D341Med (cell line): ENCODE measurements at regions not wholly inside any gene's neighbourhood (a gene's known extent, or its start where the extent isn't known, plus 50 kb on each side); places are given as distances from the start of the nearest gene placed in this dataset.

Source experiments
- DNase-seq: peaks from one replicate; pipeline ENCODE4 v3.0.0; 2012; ENCODE audit warnings: low spot score

GRCh38 chr22:25366876-25367466 lies 147.5 kb downstream of the CRYBB2 start:
- no peak for DNase-seq

GRCh38 chr22:25367756-25368155 lies 148.3 kb downstream of the CRYBB2 start:
- DNase-seq: no peak

DNA sequence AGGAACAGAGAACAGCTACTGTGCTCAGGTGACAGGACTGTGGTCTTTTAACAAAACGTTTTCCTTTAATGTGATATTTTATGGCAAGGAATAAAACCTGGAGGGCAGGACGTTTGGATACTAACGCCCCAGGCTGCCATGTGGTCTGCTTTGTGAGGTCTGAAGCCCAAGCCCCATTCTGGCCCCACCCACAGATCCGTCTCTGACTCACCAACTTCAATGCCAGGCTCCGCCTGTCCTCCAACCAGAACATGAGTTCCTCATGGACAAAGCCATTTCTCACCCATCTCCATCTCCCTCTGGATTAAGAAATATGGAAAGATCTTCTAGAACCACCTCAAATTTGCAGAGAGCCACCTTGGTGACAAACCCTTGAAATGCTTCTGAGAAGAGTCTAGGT lies 148.8 kb downstream of the CRYBB2 start:
- no peak for DNase-seq

GRCh38 chr22:25369041-25369440 lies 149.6 kb downstream of the CRYBB2 start:
- no peak for DNase-seq

DNA sequence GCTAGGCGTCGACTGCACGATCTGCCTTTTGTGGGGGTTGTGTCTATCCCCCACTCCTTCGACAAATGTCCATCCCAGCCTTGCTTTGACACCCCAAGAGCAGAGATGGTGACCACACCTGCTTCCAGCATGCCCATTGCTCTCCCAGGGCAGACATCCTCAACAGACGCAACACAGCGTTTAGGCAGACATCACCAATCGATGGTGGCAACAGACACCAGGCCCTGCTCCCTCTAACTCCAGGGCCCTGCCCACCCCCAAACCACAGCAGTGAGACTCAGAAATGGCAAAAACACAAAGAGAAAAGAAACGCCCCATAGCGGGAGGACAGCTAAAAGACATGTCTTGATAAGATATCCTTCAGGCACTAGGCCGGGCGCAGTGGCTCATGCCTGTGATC lies 150.9 kb downstream of the CRYBB2 start:
- DNase-seq: no peak

GRCh38 chr22:25372000-25372595 lies 152.7 kb downstream of the CRYBB2 start:
- DNase-seq: no peak

- no peak for DNase-seq
Measured at GRCh38 chr22:25373961-25374360, 154.5 kb downstream of the CRYBB2 start.

DNA sequence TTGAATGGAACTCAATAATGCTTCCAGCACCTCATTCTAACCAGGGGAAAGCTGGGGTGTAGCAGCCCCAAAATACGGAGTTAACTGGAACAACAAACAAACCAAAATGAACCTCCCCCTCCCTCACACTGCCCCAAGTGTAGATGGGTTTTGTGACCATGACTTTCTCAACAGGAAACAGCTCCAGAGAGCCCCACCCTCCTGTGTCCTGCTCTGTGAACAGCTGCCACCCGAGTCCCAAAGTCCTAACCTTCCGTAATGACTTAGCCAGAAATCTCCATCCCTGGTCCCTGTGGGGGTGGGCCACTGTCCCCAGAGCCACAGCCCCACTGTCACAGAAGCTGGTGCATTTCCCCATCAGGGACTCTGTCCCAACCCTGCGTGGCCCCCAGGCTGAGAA lies 155.4 kb downstream of the CRYBB2 start:
- no peak for DNase-seq

DNA sequence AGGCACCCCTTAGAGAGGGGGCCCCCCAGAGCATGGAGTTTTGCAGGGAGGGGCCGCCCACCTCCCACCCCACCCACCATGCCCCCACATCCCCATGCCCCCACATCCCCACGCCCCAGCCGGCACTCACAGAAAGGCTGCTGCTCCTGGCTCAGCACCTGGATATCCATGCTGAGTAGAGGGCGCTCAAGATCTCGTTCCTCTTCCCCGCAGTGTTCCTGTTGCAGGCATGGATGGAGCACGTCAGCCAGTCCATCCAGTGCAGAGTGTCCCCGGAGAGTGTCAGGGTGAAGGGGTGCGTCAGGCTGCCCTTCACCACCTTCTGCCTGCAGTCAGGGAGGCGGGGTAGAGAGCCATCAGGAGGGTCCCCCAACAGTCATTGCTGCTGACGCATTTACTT lies 156.2 kb downstream of the CRYBB2 start:
- no peak for DNase-seq

GRCh38 chr22:25377699-25378098 lies 158.3 kb downstream of the CRYBB2 start:
- no peak for DNase-seq

DNA sequence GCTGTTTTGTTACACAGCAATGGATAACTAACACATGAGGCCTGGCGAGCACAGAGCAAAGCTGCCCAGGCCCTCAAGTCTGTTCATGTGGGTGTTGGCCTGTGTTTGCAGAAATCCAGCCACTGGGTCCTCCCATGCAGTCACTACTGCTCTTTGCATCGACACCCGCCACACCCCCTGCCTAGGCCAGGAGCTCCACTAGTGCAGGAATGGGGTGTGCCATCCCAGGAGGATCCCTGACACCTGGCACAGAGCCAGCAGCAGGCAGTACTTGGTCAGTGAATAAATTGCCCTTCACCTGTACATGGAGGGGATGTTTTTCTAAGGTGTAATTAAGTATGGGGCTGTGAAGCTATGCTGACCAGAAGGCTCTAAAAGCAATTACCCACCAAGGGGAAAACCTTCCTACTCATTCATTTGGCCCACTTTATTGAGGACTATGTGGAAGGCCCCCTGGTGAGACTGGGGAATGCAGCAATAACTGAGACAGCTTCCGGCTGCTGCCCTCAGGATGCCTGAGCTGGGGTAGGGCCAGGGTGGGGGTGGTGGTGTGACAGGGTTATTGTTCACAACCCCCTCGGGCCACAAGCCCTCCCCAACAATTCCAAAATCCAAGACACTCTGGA lies 160.8 kb downstream of the CRYBB2 start:
- DNase-seq: no peak

DNA sequence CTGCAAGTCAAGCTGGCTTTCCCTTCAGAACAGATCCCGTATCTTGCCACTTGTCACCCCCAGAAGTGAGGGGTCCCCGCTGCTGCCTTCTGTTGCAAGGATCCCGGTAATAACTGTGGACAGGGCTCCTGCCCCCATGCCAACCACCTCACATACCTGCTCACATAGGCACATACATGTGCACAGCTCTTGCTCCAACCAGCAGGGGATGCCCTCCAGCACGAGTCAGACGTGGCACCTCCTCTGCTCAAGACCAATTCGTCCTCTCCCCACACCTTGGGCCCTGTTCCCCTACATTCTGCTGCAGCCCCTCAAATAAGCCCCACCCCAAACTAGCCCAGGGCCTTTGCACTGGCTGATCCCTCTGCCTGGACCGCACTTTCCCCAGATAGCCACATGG lies 163.3 kb downstream of the CRYBB2 start:
- DNase-seq: no peak

DNA sequence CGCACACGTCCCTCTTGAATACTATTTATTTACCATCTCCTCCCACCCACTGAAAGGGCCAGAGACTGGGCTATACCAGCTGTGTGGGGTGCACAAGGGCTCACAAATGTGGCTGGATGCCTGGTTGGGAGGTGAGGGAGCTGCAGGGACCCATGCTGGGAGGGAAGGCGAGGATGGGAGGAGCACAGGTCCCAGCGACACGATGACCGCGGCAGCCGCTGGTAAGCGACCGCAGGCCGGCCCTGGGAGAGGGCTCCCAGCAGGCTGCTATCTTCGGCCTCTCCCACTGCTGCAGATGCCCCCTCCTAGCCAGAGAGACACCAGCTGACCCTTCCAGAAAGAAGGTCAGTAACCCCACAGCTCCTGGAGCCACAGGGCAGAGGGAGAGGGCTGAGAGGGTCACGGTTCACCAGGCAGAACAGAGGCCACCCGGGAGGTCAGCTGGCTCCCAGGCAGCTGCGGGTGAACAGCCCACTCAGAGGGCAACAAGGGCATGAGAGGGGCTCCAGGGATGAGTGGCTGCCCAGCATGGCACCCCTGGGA lies 163.9 kb downstream of the CRYBB2 start:
- no peak for DNase-seq

- DNase-seq: no peak
Measured at GRCh38 chr22:25383892-25384291, 164.5 kb downstream of the CRYBB2 start.

DNA sequence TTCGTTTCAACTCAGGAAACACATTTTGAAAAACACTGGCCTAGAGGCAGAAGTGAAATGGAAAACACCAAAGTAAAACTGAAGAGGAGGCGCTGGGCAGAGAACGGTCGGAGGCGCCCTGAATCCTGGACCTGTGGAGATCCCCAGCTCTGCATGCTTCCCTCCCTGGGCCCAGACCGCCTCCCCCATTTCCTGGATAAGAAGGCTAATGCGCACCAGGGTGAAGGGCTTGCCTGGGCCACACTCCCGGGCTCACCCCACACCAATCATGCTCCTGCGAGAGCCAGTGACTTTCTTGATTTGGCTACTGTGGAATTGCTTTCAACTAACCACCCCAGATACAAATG lies 167.1 kb downstream of the CRYBB2 start:
- DNase-seq: no peak

DNA sequence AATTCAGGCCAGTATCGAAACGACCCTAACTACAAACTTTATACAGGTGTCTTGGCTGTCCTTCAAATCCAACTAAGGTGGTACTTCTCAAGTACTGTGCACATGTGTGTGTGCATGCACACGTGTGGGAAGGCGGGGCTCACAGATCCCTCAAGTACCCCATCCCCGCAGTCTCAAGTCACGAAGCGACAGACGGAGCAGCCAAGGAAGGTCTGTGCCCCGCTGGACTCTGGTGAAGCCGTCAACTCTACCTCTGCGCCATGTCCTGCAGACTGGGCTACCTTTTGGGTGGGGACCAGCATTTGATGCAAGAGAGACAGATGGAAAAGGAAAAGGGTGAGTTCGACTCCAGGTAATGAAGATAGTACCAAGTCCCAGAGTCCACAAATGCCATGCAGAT lies 169.0 kb downstream of the CRYBB2 start:
- DNase-seq: no peak

GRCh38 chr22:25388866-25389540 lies 169.6 kb downstream of the CRYBB2 start:
- DNase-seq: no peak

- DNase-seq: no peak
Measured at GRCh38 chr22:25389541-25389919, 170.1 kb downstream of the CRYBB2 start.

- DNase-seq: no peak
Measured at GRCh38 chr22:25390297-25391240, 171.1 kb downstream of the CRYBB2 start.

DNA sequence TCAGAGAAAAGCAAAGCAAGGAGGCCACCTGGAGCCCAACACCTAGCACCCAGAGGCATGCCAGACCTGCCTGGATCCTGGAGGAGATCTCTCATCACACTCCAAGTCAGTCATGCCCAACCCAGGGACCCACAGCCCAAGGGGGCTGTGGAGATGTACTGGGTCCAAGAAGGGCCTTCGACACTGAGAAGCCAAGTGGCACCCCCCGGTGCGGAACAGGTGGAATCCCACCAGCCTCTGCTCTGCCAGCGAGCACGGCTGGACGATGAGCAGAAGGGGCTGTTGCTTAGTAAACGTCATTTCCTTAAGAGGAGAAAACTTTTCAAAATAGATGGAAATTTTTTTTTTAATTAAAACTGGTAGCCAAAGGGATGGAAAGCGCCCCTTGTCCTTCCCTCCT lies 171.9 kb upstream of the GRK3 start:
- no peak for DNase-seq

GRCh38 chr22:25393121-25393805 lies 171.2 kb upstream of the GRK3 start:
- no peak for DNase-seq
